H1 (cell line): ENCODE measurements at regions not wholly inside any gene's neighbourhood (a gene's known extent, or its start where the extent isn't known, plus 50 kb on each side); places are given as distances from the start of the nearest gene placed in this dataset.

Experiments used
- CHD2 ChIP-seq: IDR thresholded peaks from 2 replicates; pipeline ENCODE4 v1.6.1; 2012; ENCODE audit warnings: low read length, improper control_type of control experiment
- CREB1 ChIP-seq: IDR thresholded peaks from 2 replicates; pipeline ENCODE4 v1.6.1; 2012; ENCODE audit warnings: inconsistent platforms
- JUN ChIP-seq: IDR thresholded peaks from 2 replicates; pipeline ENCODE4 v1.6.1; 2011; ENCODE audit warnings: low read depth, mild to moderate bottlenecking, improper control_type of control experiment, low read length
- POLR2AphosphoS5 ChIP-seq: IDR thresholded peaks from 2 replicates; pipeline ENCODE4 v1.6.1; 2011; ENCODE audit warnings: low read depth, low read length
- SIRT6 ChIP-seq: IDR thresholded peaks from one replicate; pipeline ENCODE4 v1.7.1; 2012; ENCODE audit warnings: low read length, inconsistent platforms
- TEAD4 ChIP-seq: IDR thresholded peaks from 2 replicates; pipeline ENCODE4 v1.6.1; 2012; ENCODE audit warnings: low read depth, low read length, inconsistent platforms, mixed read lengths
- TF ChIP-seq, protein P1 (sequence below): IDR thresholded peaks from 2 replicates; pipeline ENCODE4 v1.6.1; 2012; ENCODE audit warnings: inconsistent platforms

DNA sequence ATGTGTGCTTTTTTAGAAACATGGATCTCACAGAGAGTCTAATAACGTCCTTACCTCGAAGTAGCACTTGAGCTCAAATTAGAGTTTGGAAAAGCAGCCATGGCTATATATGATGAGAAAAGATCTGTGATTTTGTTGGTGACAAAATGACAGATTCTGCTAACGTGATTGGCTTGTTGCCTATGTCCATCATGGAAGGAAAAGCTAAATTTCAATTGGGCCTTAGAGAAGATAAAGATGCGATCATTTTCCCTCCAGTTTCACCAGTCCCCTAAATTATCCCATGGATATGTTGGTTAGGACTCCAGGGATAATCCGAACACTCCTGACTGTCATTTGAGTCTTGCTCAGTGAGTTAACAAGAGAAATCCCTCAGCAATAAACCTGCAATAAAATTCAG, 175.8 kb downstream of the C16orf95 start (continued):
- no peak for TF ChIP-seq TEAD4
- TF ChIP-seq, protein P1, sequence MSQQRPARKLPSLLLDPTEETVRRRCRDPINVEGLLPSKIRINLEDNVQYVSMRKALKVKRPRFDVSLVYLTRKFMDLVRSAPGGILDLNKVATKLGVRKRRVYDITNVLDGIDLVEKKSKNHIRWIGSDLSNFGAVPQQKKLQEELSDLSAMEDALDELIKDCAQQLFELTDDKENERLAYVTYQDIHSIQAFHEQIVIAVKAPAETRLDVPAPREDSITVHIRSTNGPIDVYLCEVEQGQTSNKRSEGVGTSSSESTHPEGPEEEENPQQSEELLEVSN = no peak
- no peak for TF ChIP-seq CREB1
- TF ChIP-seq JUN = no peak
- no peak for TF ChIP-seq CHD2
- TF ChIP-seq POLR2AphosphoS5 = no peak
- no peak for TF ChIP-seq SIRT6
